K562 (cell line): ENCODE measurements at regions not wholly inside any gene's neighbourhood (a gene's known extent, or its start where the extent isn't known, plus 50 kb on each side); places are given as distances from the start of the nearest gene placed in this dataset.

Experiments
- ATAC-seq: fragments of 200-7000 bp; cut with Tn5 transposase; 3 replicates; pipeline ENCODE4 v1.9.1; 2020; ENCODE audit warnings: moderate library complexity
- BruUV-seq: library from RNA; stranded (reverse); fragments of 400-500 nt; replicated peaks from 2 replicates; lab custom pipeline; 2021; lab: Mats Ljungman, UMichigan
- CTCF ChIA-PET: fragments of 300-600 bp; formaldehyde crosslinking; extraction: SDS; loops from one replicate; lab custom pipeline; 2021; ENCODE audit warnings: low intra/inter-chr PET ratio; lab: Yijun Ruan, JAX
- POLR2A ChIA-PET: fragments of 300-600, 350-650 bp; sonication (Branson Sonifier 250); formaldehyde crosslinking; extraction: SDS; loops from one replicate; lab custom pipeline; 2021; ENCODE audit warnings: antibody characterized with exemption, inconsistent platforms; lab: Yijun Ruan, JAX
- DNase-seq, 4 experiments: peaks; one replicate each; pipeline versions ENCODE4 v3.0.0 to v3.0.0-alpha.2; 2011 to 2018; ENCODE audit warnings: low spot score in 3 of 4, mixed read lengths in 3 of 4; ENCODE audit errors: extremely low read depth in 1 of 4
- FAIRE-seq: peaks from 2 replicates; lab custom pipeline; 2011; peaks lifted over from hg19 to GRCh38; lab: Jason Lieb, UNC
- H2AFZ ChIP-seq: 2 replicates; pipeline ENCODE4 v1.6.0; 2011; ENCODE audit warnings: low read depth, low read length, control low read depth, inconsistent platforms
- H3K27ac ChIP-seq: fragments of 200-600 bp; 3 replicates; pipeline ENCODE4 v1.8.0; 2011; ENCODE audit warnings: low read depth, mild to moderate bottlenecking, control low read depth, inconsistent platforms, low read length, moderate library complexity, mixed read lengths; ENCODE audit errors: extremely low read depth
- H3K27me3 ChIP-seq, 2 experiments: fragments of 300-600 bp in 1 of 2; 2 replicates in 1 of 2; 3 replicates in 1 of 2; pipeline versions ENCODE4 v1.6.0 to v1.8.0; 2011; ENCODE audit warnings: inconsistent platforms in 2 of 2, low read length in 2 of 2, mild to moderate bottlenecking in 1 of 2, mixed read lengths in 1 of 2, moderate library complexity in 1 of 2; ENCODE audit not compliant: control insufficient read depth in 2 of 2, insufficient read depth in 2 of 2
- H3K36me3 ChIP-seq: fragments of 300-600 bp; 3 replicates; pipeline ENCODE4 v1.8.0; 2011; ENCODE audit warnings: mild to moderate bottlenecking, low read length, inconsistent platforms; ENCODE audit not compliant: control insufficient read depth, insufficient read depth
- H3K4me1 ChIP-seq, 2 experiments: fragments of 200-600 bp in 1 of 2; replicated peaks in 1 of 2; 2 replicates in 1 of 2; 3 replicates in 1 of 2; pipeline versions ENCODE4 v1.5.1 to v1.8.0; 2011; ENCODE audit warnings: inconsistent platforms in 2 of 2, low read length in 2 of 2, mild to moderate bottlenecking in 1 of 2, mixed read lengths in 1 of 2, moderate library complexity in 1 of 2; ENCODE audit not compliant: control insufficient read depth in 2 of 2, insufficient read depth in 2 of 2
- H3K4me2 ChIP-seq: 2 replicates; pipeline ENCODE4 v1.6.1; 2011; ENCODE audit warnings: low read length, control low read depth, inconsistent platforms, mixed read lengths; ENCODE audit not compliant: insufficient read depth
- H3K4me3 ChIP-seq: fragments of 200-600 bp; sonication (generic), shearing (Covaris generic); 2 replicates; pipeline ENCODE4 v1.5.1; 2016; ENCODE audit warnings: control low read depth, inconsistent platforms
- H3K79me2 ChIP-seq: fragments of 200-600 bp; 3 replicates; pipeline ENCODE4 v1.8.0; 2011; ENCODE audit warnings: low read length, inconsistent platforms; ENCODE audit not compliant: control insufficient read depth, insufficient read depth
- H3K9ac ChIP-seq, 2 experiments: 2 replicates each; pipeline versions ENCODE4 v1.6.0 to v1.6.1; 2011; ENCODE audit warnings: low read depth in 2 of 2, low read length in 2 of 2, control low read depth in 1 of 2, inconsistent platforms in 1 of 2, mild to moderate bottlenecking in 1 of 2, mixed read lengths in 1 of 2; ENCODE audit not compliant: insufficient read depth in 1 of 2
- H3K9me1 ChIP-seq: one replicate; pipeline ENCODE4 v1.6.0; 2011; ENCODE audit warnings: inconsistent platforms, mild to moderate bottlenecking, low read length, moderate library complexity; ENCODE audit not compliant: control insufficient read depth, insufficient read depth
- H3K9me3 ChIP-seq: replicated peaks from 2 replicates; pipeline ENCODE4 v1.5.1; 2011; ENCODE audit warnings: low read depth, low read length, inconsistent platforms; ENCODE audit not compliant: control insufficient read depth, insufficient read depth
- H4K20me1 ChIP-seq: replicated peaks from 2 replicates; pipeline ENCODE4 v1.6.1; 2011; ENCODE audit warnings: low read length, inconsistent platforms, mixed read lengths; ENCODE audit not compliant: control insufficient read depth, insufficient read depth
- ARNT ChIP-seq, 2 experiments: fragments of 450-650 bp; IDR thresholded peaks; 2 replicates each; pipeline ENCODE4 v1.6.1; 2016; ENCODE audit warnings: mild to moderate bottlenecking in 1 of 2
- CBFA2T2 ChIP-seq: fragments of 450-650 bp; conservative IDR thresholded peaks from 2 replicates; pipeline ENCODE4 v1.6.1; 2017; ENCODE audit warnings: mild to moderate bottlenecking
- CEBPG ChIP-seq, 3 experiments: fragments of 200-800 bp in 1 of 3; sonication (Bioruptor generic) in 1 of 3; sonication (generic) in 1 of 3; formaldehyde crosslinking in 1 of 3; IDR thresholded peaks in 2 of 3; conservative IDR thresholded peaks in 1 of 3; 2 replicates each; pipeline versions ENCODE4 v1.6.1 to v1.8.0; 2016 to 2022; ENCODE audit warnings: missing compliant biosample characterization in 2 of 3, missing genetic modification characterization in 2 of 3, mild to moderate bottlenecking in 1 of 3, missing genetic modification reagents in 1 of 3
- CHCHD3 ChIP-seq: fragments of 250-450 bp; sonication (Bioruptor Pico); IDR thresholded peaks from 2 replicates; pipeline ENCODE4 v2.1.2; 2022; ENCODE audit warnings: mild to moderate bottlenecking
- ESRRA ChIP-seq: fragments of 450-650 bp; IDR thresholded peaks from 2 replicates; pipeline ENCODE4 v1.6.1; 2014; ENCODE audit warnings: low read depth, mild to moderate bottlenecking, moderate library complexity, borderline replicate concordance
- FOXJ2 ChIP-seq: fragments of 200-800 bp; sonication (Bioruptor generic); IDR thresholded peaks from 2 replicates; pipeline ENCODE4 v1.6.1; 2016; ENCODE audit warnings: missing genetic modification characterization, missing compliant biosample characterization
- FUS ChIP-seq: fragments of 200-400 bp; formaldehyde crosslinking; optimal IDR thresholded peaks from 2 replicates; pipeline ENCODE3; 2017; ENCODE audit warnings: low read depth, low read length
- HOXB6 ChIP-seq: fragments of 250-450 bp; sonication (Bioruptor Pico); IDR thresholded peaks from 2 replicates; pipeline ENCODE4 v1.5.1; 2022; ENCODE audit warnings: mild to moderate bottlenecking, borderline replicate concordance
- PCBP1 ChIP-seq: fragments of 200-400 bp; formaldehyde crosslinking; IDR thresholded peaks from 2 replicates; pipeline ENCODE4 v1.6.1; 2018; ENCODE audit warnings: mild to moderate bottlenecking, low read depth, low read length; ENCODE audit not compliant: poor library complexity, severe bottlenecking
- RAD21 ChIP-seq, 2 experiments: fragments of 250-450 bp in 1 of 2; fragments of 450-650 bp in 1 of 2; sonication (Bioruptor Pico) in 1 of 2; formaldehyde crosslinking in 1 of 2; IDR thresholded peaks in 1 of 2; conservative IDR thresholded peaks in 1 of 2; 2 replicates each; pipeline versions ENCODE4 v1.4.0 to v1.8.0; 2020 to 2022; ENCODE audit warnings: mild to moderate bottlenecking in 2 of 2, moderate library complexity in 1 of 2
- TSC22D4 ChIP-seq: fragments of 450-650 bp; IDR thresholded peaks from 2 replicates; pipeline ENCODE4 v1.6.1; 2016; ENCODE audit warnings: missing genetic modification characterization, missing biosample characterization, control low read depth
- ZNF184 ChIP-seq: sonication (generic); formaldehyde crosslinking; IDR thresholded peaks from 2 replicates; pipeline ENCODE4 v1.5.0; 2020; ENCODE audit warnings: missing genetic modification reagents
- ZNF518B ChIP-seq: fragments of 250-450 bp; sonication (Bioruptor Pico); IDR thresholded peaks from 2 replicates; pipeline ENCODE4 v1.5.0; 2021; ENCODE audit warnings: mild to moderate bottlenecking, moderate library complexity
- WGBS: fragments of 100-300 bp; shearing (Covaris generic); methylation state at CpG from one replicate; pipeline ENCODE4 v1.1.6; 2016; ENCODE audit warnings: low coverage, mixed read lengths; ENCODE audit not compliant: insufficient coverage; ENCODE audit errors: missing lambda C conversion rate; 5-methylcytosine and 5-hydroxymethylcytosine counted together
- in situ Hi-C: fragments of 300-500 bp; cut with MboI; formaldehyde crosslinking; loops from 4 replicates; pipeline ENCODE4 v1.15.0; 2018; ENCODE audit warnings: inconsistent platforms, mixed read lengths
- intact Hi-C: fragments of 100-400 bp; cut with micrococcal nuclease; formaldehyde crosslinking; loops from 2 replicates; pipeline ENCODE4 v1.14.2; 2022
- TF ChIP-seq, protein P1 (sequence below): fragments of 450-650 bp; formaldehyde crosslinking; IDR thresholded peaks from 2 replicates; pipeline ENCODE4 v1.4.0; 2020; ENCODE audit warnings: mild to moderate bottlenecking, mixed read lengths
- TF ChIP-seq, protein P2 (sequence below): fragments of 250-450 bp; sonication (Bioruptor Pico); IDR thresholded peaks from 2 replicates; pipeline ENCODE4 v1.5.0; 2020; ENCODE audit warnings: mild to moderate bottlenecking, borderline replicate concordance

DNA sequence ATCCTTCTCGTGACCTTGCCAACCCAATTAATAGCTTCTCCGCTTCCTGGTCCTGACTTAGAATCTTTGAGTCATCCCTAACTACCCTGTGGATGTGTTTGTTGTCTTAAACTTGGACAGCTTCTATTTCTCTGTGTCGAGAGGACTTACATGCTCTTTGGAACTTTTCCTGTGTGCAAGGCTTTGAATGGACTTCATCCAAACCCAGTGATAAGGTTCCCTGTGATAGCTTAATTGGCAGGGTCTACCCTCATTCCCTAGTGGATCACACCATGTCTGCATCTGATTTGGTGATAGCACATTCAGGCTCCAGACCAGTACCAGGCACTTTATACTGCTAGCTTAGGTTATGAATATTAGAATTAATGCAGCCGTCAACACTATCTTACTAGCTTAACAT is 378.2 kb upstream of the KAZN start (continued):
- TF ChIP-seq, protein P1, sequence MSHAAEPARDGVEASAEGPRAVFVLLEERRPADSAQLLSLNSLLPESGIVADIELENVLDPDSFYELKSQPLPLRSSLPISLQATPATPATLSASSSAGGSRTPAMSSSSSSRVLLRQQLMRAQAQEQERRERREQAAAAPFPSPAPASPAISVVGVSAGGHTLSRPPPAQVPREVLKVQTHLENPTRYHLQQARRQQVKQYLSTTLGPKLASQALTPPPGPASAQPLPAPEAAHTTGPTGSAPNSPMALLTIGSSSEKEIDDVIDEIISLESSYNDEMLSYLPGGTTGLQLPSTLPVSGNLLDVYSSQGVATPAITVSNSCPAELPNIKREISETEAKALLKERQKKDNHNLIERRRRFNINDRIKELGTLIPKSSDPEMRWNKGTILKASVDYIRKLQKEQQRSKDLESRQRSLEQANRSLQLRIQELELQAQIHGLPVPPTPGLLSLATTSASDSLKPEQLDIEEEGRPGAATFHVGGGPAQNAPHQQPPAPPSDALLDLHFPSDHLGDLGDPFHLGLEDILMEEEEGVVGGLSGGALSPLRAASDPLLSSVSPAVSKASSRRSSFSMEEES (CRISPR knock-in tag) = no peak
- TF ChIP-seq FUS = no peak
- no peak for TF ChIP-seq ZNF518B (CRISPR knock-in tag)
- TF ChIP-seq CBFA2T2 = no peak
- TF ChIP-seq ZNF184 (CRISPR knock-in tag) = no peak
- TF ChIP-seq PCBP1 = no peak
- TF ChIP-seq CHCHD3 (CRISPR knock-in tag) = no peak

GRCh38 chr1:14220811-14221210 is 377.7 kb upstream of the KAZN start:
- no peak overlapping the region for H3K9ac ChIP-seq
- no peaks in the 10 kb centered on the region for H3K9me1 ChIP-seq
- no peaks in the 10 kb centered on the region for H3K9me3 ChIP-seq
- POLR2A ChIA-PET = interaction anchor here (0.8 kb wide), 1 partner anchor 13 kb away, joined by 3 read pairs; no protein-coding TSS in a partner anchor
- WGBS = 0% methylated on average over 2 of the region's 2 CpGs
- intact Hi-C loops (no loop called here), in situ Hi-C loops (no loop called here)
- H3K4me2 ChIP-seq = no peak overlapping the region
- CTCF ChIA-PET = no interaction called here
- H3K36me3 ChIP-seq = no peaks in the 10 kb centered on the region
- H3K4me1 ChIP-seq = no peaks in the 10 kb centered on the region
- H3K4me3 ChIP-seq = no peak overlapping the region
- no peaks in the 10 kb centered on the region for H3K79me2 ChIP-seq
- ATAC-seq = no peak
- H2AFZ ChIP-seq = no peak overlapping the region
- FAIRE-seq = no peak
- no peaks in the 10 kb centered on the region for H4K20me1 ChIP-seq
- BruUV-seq = no TSS peak
- no peak overlapping the region for H3K27ac ChIP-seq
- DNase-seq = no peak
- no peaks in the 10 kb centered on the region for H3K27me3 ChIP-seq
- TF ChIP-seq HOXB6 (CRISPR knock-in tag) = no peak
- no peak for TF ChIP-seq ESRRA
- no peak for TF ChIP-seq TSC22D4 (tag)
- TF ChIP-seq, protein P2, sequence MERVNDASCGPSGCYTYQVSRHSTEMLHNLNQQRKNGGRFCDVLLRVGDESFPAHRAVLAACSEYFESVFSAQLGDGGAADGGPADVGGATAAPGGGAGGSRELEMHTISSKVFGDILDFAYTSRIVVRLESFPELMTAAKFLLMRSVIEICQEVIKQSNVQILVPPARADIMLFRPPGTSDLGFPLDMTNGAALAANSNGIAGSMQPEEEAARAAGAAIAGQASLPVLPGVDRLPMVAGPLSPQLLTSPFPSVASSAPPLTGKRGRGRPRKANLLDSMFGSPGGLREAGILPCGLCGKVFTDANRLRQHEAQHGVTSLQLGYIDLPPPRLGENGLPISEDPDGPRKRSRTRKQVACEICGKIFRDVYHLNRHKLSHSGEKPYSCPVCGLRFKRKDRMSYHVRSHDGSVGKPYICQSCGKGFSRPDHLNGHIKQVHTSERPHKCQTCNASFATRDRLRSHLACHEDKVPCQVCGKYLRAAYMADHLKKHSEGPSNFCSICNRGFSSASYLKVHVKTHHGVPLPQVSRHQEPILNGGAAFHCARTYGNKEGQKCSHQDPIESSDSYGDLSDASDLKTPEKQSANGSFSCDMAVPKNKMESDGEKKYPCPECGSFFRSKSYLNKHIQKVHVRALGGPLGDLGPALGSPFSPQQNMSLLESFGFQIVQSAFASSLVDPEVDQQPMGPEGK (CRISPR knock-in tag) = no peak
- no peak for TF ChIP-seq CEBPG (CRISPR knock-in tag; IDR thresholded peaks at IDR 0.05)
- TF ChIP-seq CEBPG (tag; conservative IDR thresholded peaks at IDR 0.05 in 1 of 2, IDR thresholded peaks at IDR 0.05 in 1 of 2) = no peak
- no peak for TF ChIP-seq FOXJ2
- TF ChIP-seq ARNT (IDR thresholded peaks at IDR 0.05) = no peak
- TF ChIP-seq RAD21 (CRISPR knock-in tag; conservative IDR thresholded peaks at IDR 0.05 in 1 of 2, IDR thresholded peaks at IDR 0.05 in 1 of 2) = no peak
